Adrenal gland (tissue), 5 donors: ENCODE measurements at regions not wholly inside any gene's neighbourhood (a gene's known extent, or its start where the extent isn't known, plus 50 kb on each side); places are given as distances from the start of the nearest gene placed in this dataset.

ENCODE experiments used
- POLR2A ChIP-seq, 2 donors: fragments of 450-650 bp; IDR thresholded peaks; one replicate each; pipeline ENCODE4 v1.6.1; 2017; ENCODE audit warnings: antibody characterized with exemption in 2 of 2, mild to moderate bottlenecking in 2 of 2, moderate library complexity in 1 of 2
- TF ChIP-seq, protein P1 (sequence below), 6 experiments: fragments of 450-650 bp in 4 of 6; fragments of 200-600 bp in 2 of 6; sonication (generic) in 1 of 6; IDR thresholded peaks; 1 replicate in 5 of 6; 2 replicates in 1 of 6; pipeline versions ENCODE4 v1.5.1 to v1.8.0; 2016 to 2021; ENCODE audit warnings: antibody characterized with exemption in 6 of 6, mild to moderate bottlenecking in 2 of 6, moderate library complexity in 1 of 6
- donor health status: DM: no; HTN: no; CAD: no.

DNA sequence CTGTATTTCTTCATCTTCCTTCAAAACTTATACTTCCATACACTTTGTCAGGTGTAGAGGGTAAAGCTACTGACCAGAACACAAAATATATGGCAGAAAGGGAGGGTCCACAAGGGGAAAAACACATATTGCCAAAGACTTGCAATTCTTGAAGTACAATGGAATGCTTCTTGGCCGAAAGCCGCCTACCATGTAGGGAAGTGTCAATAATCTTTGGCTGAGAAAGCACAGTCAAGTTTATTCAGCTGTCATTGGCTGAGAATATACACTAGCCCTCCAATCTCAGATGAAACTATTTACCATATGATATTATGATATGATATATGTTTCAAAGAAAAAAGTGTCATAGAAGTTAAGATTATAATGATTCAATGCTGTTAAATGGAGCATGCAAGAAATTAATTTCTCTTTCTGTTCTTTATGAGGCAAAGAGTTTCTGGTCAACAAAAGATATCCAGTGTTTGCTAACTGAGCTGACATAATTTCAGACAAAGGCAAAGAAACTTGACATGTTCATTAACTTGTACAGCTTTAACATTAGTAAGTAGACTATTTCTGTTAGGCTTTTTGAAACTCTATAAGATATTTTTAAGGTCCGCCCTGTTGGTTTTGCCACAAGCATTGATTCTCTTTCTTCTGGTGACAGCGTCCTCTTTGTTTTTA lies 89.0 kb upstream of the LPP start:
- TF ChIP-seq POLR2A (IDR thresholded peaks at IDR 0.05): no peak
- TF ChIP-seq, protein P1, sequence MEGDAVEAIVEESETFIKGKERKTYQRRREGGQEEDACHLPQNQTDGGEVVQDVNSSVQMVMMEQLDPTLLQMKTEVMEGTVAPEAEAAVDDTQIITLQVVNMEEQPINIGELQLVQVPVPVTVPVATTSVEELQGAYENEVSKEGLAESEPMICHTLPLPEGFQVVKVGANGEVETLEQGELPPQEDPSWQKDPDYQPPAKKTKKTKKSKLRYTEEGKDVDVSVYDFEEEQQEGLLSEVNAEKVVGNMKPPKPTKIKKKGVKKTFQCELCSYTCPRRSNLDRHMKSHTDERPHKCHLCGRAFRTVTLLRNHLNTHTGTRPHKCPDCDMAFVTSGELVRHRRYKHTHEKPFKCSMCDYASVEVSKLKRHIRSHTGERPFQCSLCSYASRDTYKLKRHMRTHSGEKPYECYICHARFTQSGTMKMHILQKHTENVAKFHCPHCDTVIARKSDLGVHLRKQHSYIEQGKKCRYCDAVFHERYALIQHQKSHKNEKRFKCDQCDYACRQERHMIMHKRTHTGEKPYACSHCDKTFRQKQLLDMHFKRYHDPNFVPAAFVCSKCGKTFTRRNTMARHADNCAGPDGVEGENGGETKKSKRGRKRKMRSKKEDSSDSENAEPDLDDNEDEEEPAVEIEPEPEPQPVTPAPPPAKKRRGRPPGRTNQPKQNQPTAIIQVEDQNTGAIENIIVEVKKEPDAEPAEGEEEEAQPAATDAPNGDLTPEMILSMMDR (IDR thresholded peaks at IDR 0.05): no peak
